ENCODE measurements at regions not wholly inside any gene's neighbourhood (a gene's known extent, or its start where the extent isn't known, plus 50 kb on each side); places are given as distances from the start of the nearest gene placed in this dataset.

DNA sequence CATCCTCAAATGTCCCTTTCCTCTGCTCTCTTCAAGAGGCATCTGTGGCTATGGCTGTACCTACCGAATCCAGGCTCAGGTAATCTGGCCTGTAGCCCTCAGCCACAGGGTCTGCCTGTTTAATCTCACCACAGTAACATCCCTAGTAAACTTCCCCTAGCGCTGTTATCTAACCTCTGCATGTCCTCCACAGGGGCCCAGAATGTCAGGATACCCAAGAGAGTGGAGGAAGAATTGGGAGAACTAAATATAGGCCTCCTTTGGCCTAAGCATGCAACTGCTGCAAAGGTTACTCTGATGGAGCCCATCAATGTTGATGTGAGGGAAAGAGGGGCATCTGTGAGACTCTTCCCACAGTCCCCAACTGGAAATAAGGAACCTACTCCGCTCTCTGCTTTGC is 63.2 kb upstream of the IFNG-AS1 start:
- ChIA-PET CTCF (ENCODE audit: unreplicated experiment) (no interaction called here), POLR2A (interaction anchor here (0.7 kb wide), 1 partner anchor 294 kb away, joined by 5 read pairs; no protein-coding TSS in a partner anchor)
- no peaks in the 10 kb centered on the region for H3K79me2 ChIP-seq (ENCODE audit: insufficient read depth, low read depth, low read length)
- H3K36me3 ChIP-seq (ENCODE audit: insufficient read depth, low read length), result no peaks in the 10 kb centered on the region
- H2AFZ ChIP-seq (ENCODE audit: low read length), result no peak overlapping the region
- H3K9me3 ChIP-seq (ENCODE audit: low read length), result no peaks in the 10 kb centered on the region
- no peak overlapping the region for H3K27ac ChIP-seq (ENCODE audit: low read depth, low read length, poor library complexity, severe bottlenecking)
- no peak overlapping the region for H3K4me2 ChIP-seq (ENCODE audit: low read length)
- BruUV-seq (replicated peaks), result no TSS peak
- TF ChIP-seq, protein P1, sequence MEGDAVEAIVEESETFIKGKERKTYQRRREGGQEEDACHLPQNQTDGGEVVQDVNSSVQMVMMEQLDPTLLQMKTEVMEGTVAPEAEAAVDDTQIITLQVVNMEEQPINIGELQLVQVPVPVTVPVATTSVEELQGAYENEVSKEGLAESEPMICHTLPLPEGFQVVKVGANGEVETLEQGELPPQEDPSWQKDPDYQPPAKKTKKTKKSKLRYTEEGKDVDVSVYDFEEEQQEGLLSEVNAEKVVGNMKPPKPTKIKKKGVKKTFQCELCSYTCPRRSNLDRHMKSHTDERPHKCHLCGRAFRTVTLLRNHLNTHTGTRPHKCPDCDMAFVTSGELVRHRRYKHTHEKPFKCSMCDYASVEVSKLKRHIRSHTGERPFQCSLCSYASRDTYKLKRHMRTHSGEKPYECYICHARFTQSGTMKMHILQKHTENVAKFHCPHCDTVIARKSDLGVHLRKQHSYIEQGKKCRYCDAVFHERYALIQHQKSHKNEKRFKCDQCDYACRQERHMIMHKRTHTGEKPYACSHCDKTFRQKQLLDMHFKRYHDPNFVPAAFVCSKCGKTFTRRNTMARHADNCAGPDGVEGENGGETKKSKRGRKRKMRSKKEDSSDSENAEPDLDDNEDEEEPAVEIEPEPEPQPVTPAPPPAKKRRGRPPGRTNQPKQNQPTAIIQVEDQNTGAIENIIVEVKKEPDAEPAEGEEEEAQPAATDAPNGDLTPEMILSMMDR (conservative IDR thresholded peaks at IDR 0.05; ENCODE audit: low read length), result no peak
- TF ChIP-seq EZH2phosphoT487 (IDR thresholded peaks at IDR 0.05; ENCODE audit: borderline replicate concordance, low read depth, low read length), result no peak
- no peaks in the 10 kb centered on the region for H3K4me1 ChIP-seq (ENCODE audit: insufficient read depth, low read length, poor library complexity, severe bottlenecking)
- H3K9me2 ChIP-seq (ENCODE audit: insufficient read depth, low read length), result no peaks in the 10 kb centered on the region
- no peak overlapping the region for H3K4me3 ChIP-seq (ENCODE audit: low read depth, low read length, poor library complexity, severe bottlenecking)
- DNase-seq (ENCODE audit: low spot score), result no peak
- intact Hi-C loops (cut with micrococcal nuclease; ENCODE audit: unreplicated experiment), result no loop called here
- no peaks in the 10 kb centered on the region for H4K20me1 ChIP-seq (ENCODE audit: insufficient read depth, low read length)

DNA sequence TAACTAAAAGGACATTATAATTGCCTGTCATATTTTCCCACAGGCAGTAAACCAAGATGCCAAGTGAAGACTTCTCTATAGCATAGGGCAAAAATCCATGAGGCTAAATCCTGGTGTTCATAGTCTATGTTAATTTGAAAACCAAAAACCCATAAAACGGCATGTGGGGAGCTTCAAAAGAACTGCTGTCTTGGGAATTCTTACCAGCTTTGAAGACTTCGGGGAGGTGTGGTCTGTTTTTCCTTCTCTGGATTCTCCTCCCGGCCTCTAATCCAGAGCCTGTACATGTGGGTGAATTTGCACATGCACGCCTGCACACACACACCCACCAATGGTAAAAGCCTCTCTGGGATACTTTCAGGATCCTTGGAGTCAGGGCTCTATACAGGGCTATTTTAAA is 61.9 kb upstream of the IFNG-AS1 start:
- H3K79me2 ChIP-seq (ENCODE audit: insufficient read depth, low read depth, low read length), result no peaks in the 10 kb centered on the region
- H3K4me3 ChIP-seq (ENCODE audit: low read depth, low read length, poor library complexity, severe bottlenecking), result no peak overlapping the region
- no peaks in the 10 kb centered on the region for H3K9me3 ChIP-seq (ENCODE audit: low read length)
- no peak overlapping the region for H2AFZ ChIP-seq (ENCODE audit: low read length)
- H3K36me3 ChIP-seq (ENCODE audit: insufficient read depth, low read length), result no peaks in the 10 kb centered on the region
- POLR2A ChIA-PET, result interaction anchor here (0.6 to 0.8 kb wide), 3 partner anchors 9 to 220 kb away, joined by 3 to 4 read pairs (median 3); no protein-coding TSS in a partner anchor
- CTCF ChIA-PET (ENCODE audit: unreplicated experiment), result interaction anchor here (0.8 kb wide), 1 partner anchor 11 kb away, joined by 3 read pairs; no protein-coding TSS in a partner anchor
- H3K4me2 ChIP-seq (ENCODE audit: low read length), result no peak overlapping the region
- no peak overlapping the region for H3K27ac ChIP-seq (ENCODE audit: low read depth, low read length, poor library complexity, severe bottlenecking)
- no peaks in the 10 kb centered on the region for H3K4me1 ChIP-seq (ENCODE audit: insufficient read depth, low read length, poor library complexity, severe bottlenecking)
- intact Hi-C loops (cut with micrococcal nuclease; ENCODE audit: unreplicated experiment), result no loop called here
- TF ChIP-seq, protein P1 (conservative IDR thresholded peaks at IDR 0.05; ENCODE audit: low read length), result no peak
- TF ChIP-seq EZH2phosphoT487 (IDR thresholded peaks at IDR 0.05; ENCODE audit: borderline replicate concordance, low read depth, low read length), result no peak
- H3K9me2 ChIP-seq (ENCODE audit: insufficient read depth, low read length), result no peaks in the 10 kb centered on the region
- DNase-seq (ENCODE audit: low spot score), result no peak
- BruUV-seq (replicated peaks), result no TSS peak
- no peaks in the 10 kb centered on the region for H4K20me1 ChIP-seq (ENCODE audit: insufficient read depth, low read length)

DNA sequence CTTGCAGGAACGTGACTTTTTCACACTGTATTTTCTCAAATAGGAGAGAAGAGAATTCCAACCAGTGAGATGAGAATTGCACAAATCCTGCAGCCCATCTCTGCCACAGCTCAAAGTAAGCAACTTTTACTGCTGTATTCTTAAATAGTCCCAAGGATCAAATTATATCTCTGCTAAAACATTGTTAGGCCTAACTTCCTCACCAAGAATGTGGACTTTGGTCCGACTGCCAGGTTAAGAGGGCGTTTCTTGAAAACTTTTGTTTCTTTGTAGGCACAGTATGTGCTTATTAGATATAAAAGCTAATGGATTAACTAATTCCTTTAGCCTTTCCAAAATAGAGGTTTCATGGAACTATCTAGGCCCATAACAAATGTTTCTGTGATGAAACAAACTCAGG is 61.4 kb upstream of the IFNG-AS1 start:
- intact Hi-C loops (cut with micrococcal nuclease; ENCODE audit: unreplicated experiment), result no loop called here
- H3K9me3 ChIP-seq (ENCODE audit: low read length), result no peaks in the 10 kb centered on the region
- TF ChIP-seq EZH2phosphoT487 (IDR thresholded peaks at IDR 0.05; ENCODE audit: borderline replicate concordance, low read depth, low read length), result no peak
- TF ChIP-seq, protein P1 (conservative IDR thresholded peaks at IDR 0.05; ENCODE audit: low read length), result no peak
- no peak overlapping the region for H2AFZ ChIP-seq (ENCODE audit: low read length)
- no TSS peak for BruUV-seq (replicated peaks)
- no peaks in the 10 kb centered on the region for H3K36me3 ChIP-seq (ENCODE audit: insufficient read depth, low read length)
- ChIA-PET POLR2A (interaction anchor here (0.5 to 0.7 kb wide), 3 partner anchors 19 to 391 kb away, joined by 3 to 4 read pairs (median 3); no protein-coding TSS in a partner anchor), CTCF (ENCODE audit: unreplicated experiment) (no interaction called here)
- H3K4me1 ChIP-seq (ENCODE audit: insufficient read depth, low read length, poor library complexity, severe bottlenecking), result no peaks in the 10 kb centered on the region
- no peaks in the 10 kb centered on the region for H4K20me1 ChIP-seq (ENCODE audit: insufficient read depth, low read length)
- no peak overlapping the region for H3K27ac ChIP-seq (ENCODE audit: low read depth, low read length, poor library complexity, severe bottlenecking)
- H3K9me2 ChIP-seq (ENCODE audit: insufficient read depth, low read length), result no peaks in the 10 kb centered on the region
- DNase-seq (ENCODE audit: low spot score), result no peak
- no peak overlapping the region for H3K4me3 ChIP-seq (ENCODE audit: low read depth, low read length, poor library complexity, severe bottlenecking)
- no peaks in the 10 kb centered on the region for H3K79me2 ChIP-seq (ENCODE audit: insufficient read depth, low read depth, low read length)
- no peak overlapping the region for H3K4me2 ChIP-seq (ENCODE audit: low read length)
